HL-60 (cell line): ENCODE measurements at regions not wholly inside any gene's neighbourhood (a gene's known extent, or its start where the extent isn't known, plus 50 kb on each side); places are given as distances from the start of the nearest gene placed in this dataset.

Experiments
- DNase-seq, 2 experiments: peaks; one replicate each; pipeline ENCODE4 v3.0.0-alpha.2; 2010 to 2020; ENCODE audit warnings: low read depth in 1 of 2, low spot score in 1 of 2
- H3K27ac ChIP-seq: fragments of 250-450 bp; sonication (Bioruptor Pico); replicated peaks from 2 replicates; pipeline ENCODE4 v1.5.1; 2020; ENCODE audit warnings: mild to moderate bottlenecking, moderate library complexity
- H3K27me3 ChIP-seq: fragments of 250-450 bp; sonication (Bioruptor Pico); 2 replicates; pipeline ENCODE4 v1.5.1; 2021; ENCODE audit warnings: mild to moderate bottlenecking, moderate library complexity; ENCODE audit not compliant: insufficient read depth, poor library complexity, severe bottlenecking
- H3K4me3 ChIP-seq: replicated peaks from 2 replicates; pipeline ENCODE4 v1.5.1; 2011; ENCODE audit warnings: mild to moderate bottlenecking, control low read depth, low read length; ENCODE audit not compliant: insufficient read depth
- CTCF ChIP-seq: IDR thresholded peaks from one replicate; pipeline ENCODE4 v1.5.1; 2011; ENCODE audit warnings: low read length, control low read depth, inconsistent platforms; ENCODE audit not compliant: insufficient read depth
- GABPA ChIP-seq: IDR thresholded peaks from 2 replicates; pipeline ENCODE4 v1.6.1; 2012; ENCODE audit warnings: low read depth
- POLR2AphosphoS5 ChIP-seq: IDR thresholded peaks from 2 replicates; pipeline ENCODE4 v1.6.1; 2012; ENCODE audit warnings: low read depth
- REST ChIP-seq: IDR thresholded peaks from 2 replicates; pipeline ENCODE4 v1.6.1; 2012; ENCODE audit warnings: low read depth; ENCODE audit not compliant: insufficient replicate concordance
- SPI1 ChIP-seq: IDR thresholded peaks from 2 replicates; pipeline ENCODE4 v1.6.1; 2012; ENCODE audit warnings: low read depth, mild to moderate bottlenecking, borderline replicate concordance

- DNase-seq = no peak
- TF ChIP-seq CTCF (no peak), POLR2AphosphoS5 (no peak), SPI1 (no peak), GABPA (no peak), REST (no peak)
- Histone ChIP-seq H3K4me3 (no peak overlapping the region), H3K27ac (no peak overlapping the region), H3K27me3 (no peaks in the 10 kb centered on the region)
These were observed 64.1 kb upstream of the ADGRE5 start for GRCh38 chr19:14317157-14317556.

GRCh38 chr19:14315433-14315832 is 65.8 kb upstream of the ADGRE5 start:
- Histone ChIP-seq H3K4me3 (no peak overlapping the region), H3K27me3 (no peaks in the 10 kb centered on the region), H3K27ac (no peak overlapping the region)
- TF ChIP-seq CTCF = no peak
- no peak for TF ChIP-seq SPI1
- TF ChIP-seq GABPA = no peak
- no peak for TF ChIP-seq REST
- TF ChIP-seq POLR2AphosphoS5 = no peak
- DNase-seq = no peak

- no peak overlapping the region for H3K27ac ChIP-seq
- no peaks in the 10 kb centered on the region for H3K27me3 ChIP-seq
- TF ChIP-seq REST (no peak), SPI1 (no peak), GABPA (no peak), POLR2AphosphoS5 (no peak), CTCF (no peak)
- no peak overlapping the region for H3K4me3 ChIP-seq
- DNase-seq = peak in 1 of 2 experiments; percentile 35
These were observed 71.2 kb upstream of the ADGRE5 start for GRCh38 chr19:14310055-14310454.
